GM19025 (cell line): ENCODE measurements at regions not wholly inside any gene's neighbourhood (a gene's known extent, or its start where the extent isn't known, plus 50 kb on each side); places are given as distances from the start of the nearest gene placed in this dataset.
"Not testable (repeated sequence)": the region's sequence is repeated elsewhere in the genome, so short reads cannot be mapped to it uniquely, and the experiment has no call there.

ENCODE experiments used
- ATAC-seq: cut with Tn5 transposase; IDR thresholded peaks from one replicate; pipeline ENCODE4 v1.9.1; 2021; ENCODE audit warnings: mild to moderate bottlenecking, low read depth, moderate library complexity; ENCODE audit not compliant: unreplicated experiment

DNA sequence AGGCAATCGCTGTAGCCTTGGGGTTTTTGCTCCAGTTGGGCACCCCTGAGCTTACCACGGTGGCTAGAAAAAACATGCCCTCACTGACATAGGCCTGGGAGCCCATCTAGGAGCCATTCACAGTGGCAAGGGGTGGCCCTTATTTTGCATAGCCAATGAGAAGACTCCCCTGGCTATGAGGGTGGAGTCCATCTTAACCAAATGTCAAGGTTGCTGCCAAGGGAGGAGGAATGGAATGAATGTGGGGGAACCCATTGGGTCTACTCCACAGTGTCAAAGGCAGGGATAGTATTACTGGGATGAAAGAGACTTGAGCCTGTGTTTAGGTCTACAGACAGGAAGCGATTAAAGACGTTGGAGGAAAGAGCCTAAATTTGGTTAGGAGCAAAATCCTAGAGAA, 295.7 kb upstream of the PLGLB2 start:
- ATAC-seq = not testable (repeated sequence)

- ATAC-seq = not testable (repeated sequence)
Observed at GRCh38 chr2:87452861-87453260, 295.0 kb upstream of the PLGLB2 start.

DNA sequence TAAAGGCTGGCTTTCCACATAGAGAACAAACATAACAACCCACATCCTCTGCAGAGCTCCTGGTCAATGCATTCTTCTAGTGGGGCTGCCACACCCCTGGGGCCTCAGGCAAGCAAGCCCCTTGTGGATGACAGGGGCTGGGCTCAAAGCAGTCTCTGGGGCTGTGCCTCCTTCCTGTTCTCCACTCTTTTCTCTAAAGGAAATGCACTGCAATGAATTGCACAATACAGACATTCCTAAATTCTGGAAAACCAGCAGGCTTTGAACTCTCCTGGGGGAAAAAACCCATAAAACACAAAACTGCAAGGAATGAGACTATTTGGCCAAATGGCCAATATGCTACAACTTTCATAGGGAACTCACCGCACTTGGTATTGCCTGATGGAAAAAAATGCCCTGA, 293.9 kb upstream of the PLGLB2 start:
- not testable (repeated sequence) for ATAC-seq

DNA sequence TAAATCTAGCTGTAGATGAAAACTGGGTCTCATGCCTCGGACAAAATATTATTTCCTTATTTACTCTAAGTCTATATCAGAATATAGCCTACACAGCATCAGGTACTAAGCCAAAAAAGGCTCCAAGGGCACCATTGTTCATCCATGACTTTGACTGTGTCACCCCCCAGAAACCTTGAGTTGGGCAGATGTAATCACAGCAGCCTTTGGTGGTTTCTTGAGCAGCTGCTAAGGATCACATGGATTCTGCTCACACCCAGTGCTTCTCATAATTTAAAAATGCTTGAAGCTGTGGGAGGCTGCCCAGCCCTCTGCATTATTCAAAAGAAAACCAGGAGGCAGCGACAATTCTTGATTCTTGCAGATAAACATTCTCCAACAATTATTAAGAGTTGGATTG, 293.5 kb upstream of the PLGLB2 start:
- ATAC-seq = not testable (repeated sequence)

- ATAC-seq = not testable (repeated sequence)
Observed at GRCh38 chr2:87455209-87455853, 292.6 kb upstream of the PLGLB2 start.

- ATAC-seq = not testable (repeated sequence)
Observed at GRCh38 chr2:87455854-87456249, 292.0 kb upstream of the PLGLB2 start.

GRCh38 chr2:87456477-87457128, 291.3 kb upstream of the PLGLB2 start:
- ATAC-seq = not testable (repeated sequence)

GRCh38 chr2:87457129-87457499, 290.8 kb upstream of the PLGLB2 start:
- not testable (repeated sequence) for ATAC-seq

DNA sequence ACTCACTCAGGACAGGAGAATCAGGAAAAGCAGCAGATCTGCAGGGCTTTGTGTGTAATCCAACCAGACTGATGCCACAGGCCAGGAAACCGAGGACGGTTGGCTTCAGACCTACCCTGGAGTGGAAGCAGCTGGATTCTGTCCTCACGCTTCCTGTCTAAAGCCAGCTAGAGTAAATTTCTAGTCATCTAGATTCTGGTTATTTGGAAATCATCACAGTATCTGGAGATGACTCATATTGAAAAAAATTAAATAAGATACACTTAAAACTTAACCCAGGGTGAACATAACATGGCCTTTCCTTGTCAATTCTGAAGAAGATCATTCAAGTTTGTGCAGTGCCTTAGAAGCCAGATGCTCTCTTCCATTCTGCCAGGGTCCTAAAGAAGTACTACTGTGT, 288.9 kb upstream of the PLGLB2 start:
- ATAC-seq = not testable (repeated sequence)

GRCh38 chr2:87460104-87460503, 287.8 kb upstream of the PLGLB2 start:
- ATAC-seq = not testable (repeated sequence)

DNA sequence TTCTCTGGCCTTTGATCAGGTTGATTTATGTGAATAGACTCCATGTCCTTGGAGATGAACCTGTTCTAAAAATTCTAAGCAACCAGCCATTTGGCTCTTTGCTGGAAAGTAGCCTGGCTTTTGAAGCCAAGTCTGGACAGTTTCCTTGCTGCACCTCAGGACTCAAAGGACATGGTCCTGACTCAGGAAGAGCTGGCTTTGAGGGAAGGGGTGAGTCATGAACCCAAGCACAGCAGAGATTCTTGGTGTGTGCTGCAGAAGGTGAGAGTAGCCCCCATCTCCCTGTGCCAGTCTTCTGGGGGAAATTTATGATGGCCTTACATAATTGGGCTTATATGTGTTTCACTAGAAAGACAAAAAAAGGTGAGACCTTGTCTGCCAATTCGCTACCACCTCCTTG, 287.2 kb upstream of the PLGLB2 start:
- not testable (repeated sequence) for ATAC-seq

- not testable (repeated sequence) for ATAC-seq
Observed at GRCh38 chr2:87461671-87462070, 286.2 kb upstream of the PLGLB2 start.

- not testable (repeated sequence) for ATAC-seq
Observed at GRCh38 chr2:87464219-87464618, 283.7 kb upstream of the PLGLB2 start.

- ATAC-seq = not testable (repeated sequence)
Observed at GRCh38 chr2:87465730-87466129, 282.2 kb upstream of the PLGLB2 start.

GRCh38 chr2:87466591-87467120, 281.2 kb upstream of the PLGLB2 start:
- ATAC-seq = peak; percentile 52

DNA sequence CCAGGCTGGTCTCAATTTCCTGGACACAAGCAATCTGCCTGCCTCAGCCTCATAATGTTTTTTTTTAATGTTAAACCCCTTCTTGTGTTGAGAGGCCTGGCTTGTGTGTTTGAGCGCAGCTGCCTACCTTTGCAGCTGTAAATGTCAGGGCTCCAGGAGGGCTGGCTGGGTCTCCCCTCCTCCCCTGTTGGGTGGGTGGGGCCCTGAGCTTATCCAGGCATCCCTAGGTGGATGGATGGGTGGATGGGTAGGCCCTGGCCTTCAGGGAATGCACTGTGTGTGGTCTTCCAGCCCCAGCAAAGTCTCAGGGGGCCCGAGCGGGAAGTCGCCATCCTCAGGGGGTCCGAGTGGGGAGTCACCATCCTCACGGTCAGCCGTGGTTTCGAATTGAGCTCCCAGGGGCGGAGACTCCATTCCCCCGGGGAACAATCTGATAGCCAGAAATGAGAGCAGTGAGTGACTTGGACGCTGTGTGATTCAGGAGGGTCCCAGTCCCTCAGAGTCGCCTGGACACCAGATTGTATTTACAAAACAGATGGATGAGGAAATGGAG, 279.4 kb upstream of the PLGLB2 start:
- ATAC-seq = not testable (repeated sequence)

- ATAC-seq = not testable (repeated sequence)
Observed at GRCh38 chr2:87469180-87470151, 278.4 kb upstream of the PLGLB2 start.

DNA sequence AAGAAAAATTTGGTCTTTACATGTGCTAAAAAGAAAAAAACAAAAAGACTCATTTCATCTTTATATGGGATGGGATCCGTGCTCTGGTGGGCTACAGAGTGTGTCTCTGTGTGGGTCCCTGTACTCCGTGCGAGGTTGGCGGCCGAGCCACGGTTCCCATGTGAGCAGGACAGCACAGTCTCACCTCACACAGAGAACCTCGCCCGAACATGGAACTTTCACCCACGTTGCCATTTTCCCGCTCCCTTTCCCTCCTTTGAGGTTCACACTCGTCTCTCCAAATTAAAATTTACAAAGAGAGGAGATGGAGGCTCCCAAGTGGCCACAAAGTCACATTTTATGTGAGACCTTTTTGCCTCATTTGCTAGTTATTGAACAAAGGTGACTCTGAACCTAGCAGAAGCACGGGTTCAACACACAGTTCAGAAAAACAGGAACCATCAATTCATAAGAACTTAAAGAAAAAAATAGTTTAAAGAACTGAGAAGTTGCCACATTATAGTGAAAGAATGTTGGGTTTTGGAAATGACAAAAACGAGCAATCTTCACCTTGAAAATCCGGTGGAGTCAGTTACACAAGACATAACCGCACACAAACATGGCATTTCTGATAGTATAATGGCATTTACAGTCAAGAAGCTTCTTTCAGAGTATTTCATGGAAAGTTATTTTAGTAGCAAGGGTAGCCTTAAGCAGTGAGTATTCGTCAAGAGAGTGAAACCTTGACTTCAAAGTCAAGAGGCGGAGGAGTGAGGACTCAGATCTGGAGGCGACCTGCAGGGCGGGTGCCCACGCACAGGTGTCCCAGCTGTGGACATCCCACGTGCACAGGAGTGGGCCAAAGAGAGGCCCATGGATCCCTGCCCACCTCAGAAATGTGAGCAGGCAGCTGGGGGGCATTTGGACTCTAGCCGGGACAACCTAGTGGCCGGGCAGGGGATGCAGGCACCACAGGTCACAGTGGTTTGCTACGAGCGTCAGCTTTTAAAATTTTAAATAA, 277.2 kb upstream of the PLGLB2 start:
- not testable (repeated sequence) for ATAC-seq

- not testable (repeated sequence) for ATAC-seq
Observed at GRCh38 chr2:87471478-87471877, 276.4 kb upstream of the PLGLB2 start.
